ENCODE measurements at regions not wholly inside any gene's neighbourhood (a gene's known extent, or its start where the extent isn't known, plus 50 kb on each side); places are given as distances from the start of the nearest gene placed in this dataset.

GRCh38 chr2:236353594-236353942 is 89.4 kb upstream of the ASB18 start:
- TF ChIP-seq CTCF (conservative IDR thresholded peaks at IDR 0.05; ENCODE audit: low read length) (no peak), EZH2phosphoT487 (IDR thresholded peaks at IDR 0.05; ENCODE audit: borderline replicate concordance) (no peak)
